Epithelial cell of prostate (primary cell): ENCODE measurements at regions not wholly inside any gene's neighbourhood (a gene's known extent, or its start where the extent isn't known, plus 50 kb on each side); places are given as distances from the start of the nearest gene placed in this dataset.

Experiments
- DNase-seq: peaks from one replicate; pipeline ENCODE4 v3.0.0-alpha.2; 2011; ENCODE audit warnings: low read depth, low spot score
- H3K27ac ChIP-seq: fragments of 450-650 bp; 2 replicates; pipeline ENCODE4 v1.5.1; 2017; ENCODE audit warnings: mild to moderate bottlenecking

DNA sequence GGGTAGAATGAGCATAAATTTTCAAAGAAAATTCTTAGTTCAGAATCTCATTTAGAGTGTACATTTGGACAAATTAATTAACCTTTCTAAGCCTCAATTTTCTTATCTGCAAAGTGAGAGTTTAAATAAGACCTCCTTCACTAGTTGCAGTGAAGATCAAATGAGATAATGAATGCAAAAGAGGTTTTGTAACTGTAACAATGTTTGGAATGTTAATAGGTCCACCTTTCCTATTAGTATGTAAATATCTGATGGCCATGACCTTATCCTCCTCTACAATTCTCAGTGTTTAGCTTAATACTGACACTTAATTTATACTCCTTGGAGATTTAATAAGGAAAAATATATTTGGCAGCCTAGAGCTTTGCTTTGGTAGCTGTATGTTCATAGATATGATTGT lies 138.8 kb downstream of the GABRG1 start:
- DNase-seq: no peak
- no peak overlapping the region for H3K27ac ChIP-seq

- DNase-seq: no peak
- H3K27ac ChIP-seq: no peak overlapping the region
These were observed 152.7 kb downstream of the GABRG1 start for GRCh38 chr4:45971108-45971507.

DNA sequence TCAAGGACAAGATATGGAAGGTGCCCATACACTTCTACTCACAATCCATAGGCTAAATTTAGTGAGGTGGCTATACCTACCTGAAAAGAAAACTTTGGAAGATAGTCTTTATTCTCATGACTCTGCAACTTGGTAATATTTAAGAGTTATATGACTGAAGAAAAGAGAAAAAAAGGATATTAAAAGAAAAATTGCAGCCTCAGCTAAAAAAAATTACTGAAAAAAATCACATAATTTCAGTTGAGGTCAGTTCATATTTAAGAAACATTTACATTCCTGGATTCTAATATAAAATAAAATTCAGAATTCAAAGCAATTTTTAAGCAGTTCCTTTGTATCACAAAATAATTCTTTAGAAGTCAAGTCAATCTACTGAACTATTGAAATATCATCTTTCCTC lies 166.5 kb downstream of the GABRG1 start:
- no peak for DNase-seq
- no peak overlapping the region for H3K27ac ChIP-seq

- no peak overlapping the region for H3K27ac ChIP-seq
- no peak for DNase-seq
These were observed 169.6 kb downstream of the GABRG1 start for GRCh38 chr4:45954276-45954675.

- no peak for DNase-seq
- H3K27ac ChIP-seq: no peak overlapping the region
These were observed 172.7 kb downstream of the GABRG1 start for GRCh38 chr4:45951153-45951552.

- DNase-seq: peak; percentile 20
These were observed 177.2 kb downstream of the GABRG1 start for GRCh38 chr4:45946699-45947098.

DNA sequence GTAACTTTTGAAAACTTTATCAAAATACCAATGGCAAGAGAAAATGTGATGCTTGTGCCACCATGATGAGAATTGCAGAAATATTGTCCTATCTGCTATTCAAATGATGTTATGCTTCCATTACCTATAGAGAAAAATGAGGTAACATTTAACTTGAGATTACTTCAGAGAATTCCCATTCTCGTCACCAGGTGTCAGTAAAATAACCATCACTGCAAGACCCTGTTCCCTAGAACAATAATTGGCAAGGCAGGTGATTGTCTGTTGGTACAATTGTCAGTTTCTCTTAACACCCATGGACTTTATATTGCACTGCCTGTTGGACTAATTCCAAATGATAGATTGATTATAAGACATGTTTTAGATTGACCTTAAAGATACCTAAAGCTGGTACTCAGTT lies 179.9 kb downstream of the GABRG1 start:
- H3K27ac ChIP-seq: no peak overlapping the region
- DNase-seq: no peak

More at GRCh38 chr4:45946699-45947098, 177.2 kb downstream of the GABRG1 start:
- H3K27ac ChIP-seq: no peak overlapping the region

DNA sequence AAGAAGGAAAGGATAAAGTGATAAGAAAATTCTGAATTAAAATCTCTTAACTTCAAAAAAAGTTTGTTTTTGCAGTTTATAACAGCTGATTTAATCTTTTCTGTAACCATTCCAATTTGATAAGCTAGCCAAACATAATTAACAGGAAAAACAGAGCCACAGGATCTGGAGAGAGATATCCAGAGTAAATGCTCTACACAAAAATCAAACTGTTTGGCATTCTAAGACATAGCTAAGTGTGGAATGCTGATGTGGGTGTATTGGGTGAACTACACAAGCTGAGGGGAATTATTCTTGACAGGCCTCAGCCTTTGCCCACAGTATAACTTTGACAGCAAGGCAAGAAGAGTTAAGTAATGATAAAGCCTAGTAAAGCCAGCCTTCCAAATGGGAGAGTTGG lies 184.8 kb downstream of the GABRG1 start:
- no peak for DNase-seq

GRCh38 chr4:45931154-45931553 lies 192.7 kb downstream of the GABRG1 start:
- no peak for DNase-seq
- no peak overlapping the region for H3K27ac ChIP-seq

More for the DNA sequence above, 184.8 kb downstream of the GABRG1 start:
- no peak overlapping the region for H3K27ac ChIP-seq

DNA sequence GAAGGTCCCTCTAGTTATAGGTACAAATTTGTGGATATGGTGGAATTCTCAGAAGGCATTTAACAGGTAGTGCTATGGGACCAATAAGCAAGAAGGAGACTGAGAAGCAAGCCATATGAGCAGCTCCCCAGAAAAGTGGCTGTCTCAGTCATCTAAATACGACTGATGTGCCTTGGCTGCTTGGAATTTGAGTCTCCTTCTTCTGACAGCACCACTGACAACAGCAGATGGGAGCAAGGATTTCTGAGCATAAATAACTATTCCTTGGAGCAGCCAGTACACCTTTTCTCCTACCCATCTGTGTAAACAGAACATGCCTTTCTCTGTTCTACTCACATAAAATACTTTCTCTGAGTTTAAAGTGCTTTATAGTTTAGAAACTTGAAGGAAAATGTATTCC lies 196.2 kb downstream of the GABRG1 start:
- DNase-seq: no peak
- H3K27ac ChIP-seq: no peak overlapping the region

GRCh38 chr4:45925809-45926208 lies 198.0 kb downstream of the GABRG1 start:
- H3K27ac ChIP-seq: no peak overlapping the region
- no peak for DNase-seq

DNA sequence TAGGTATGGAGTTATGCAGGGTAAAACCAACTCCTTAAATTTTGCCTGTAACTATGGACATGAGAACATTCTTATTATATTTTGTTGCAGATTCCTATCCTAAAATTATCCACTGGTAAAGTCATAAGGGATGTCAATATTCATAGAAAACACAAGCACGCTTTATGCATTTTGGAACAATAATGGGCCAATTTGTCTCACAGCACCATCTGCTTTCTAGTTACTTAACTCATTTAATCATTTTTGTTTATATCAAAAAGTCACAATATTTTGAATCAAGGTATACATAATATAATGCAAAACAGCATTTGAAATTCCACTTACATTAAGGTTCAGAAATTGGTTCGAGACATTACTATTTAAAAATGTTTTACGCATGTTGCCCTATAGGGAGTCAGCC lies 203.0 kb downstream of the GABRG1 start:
- no peak for DNase-seq
- H3K27ac ChIP-seq: no peak overlapping the region

GRCh38 chr4:45910511-45910910 lies 213.3 kb downstream of the GABRG1 start:
- DNase-seq: no peak
- no peak overlapping the region for H3K27ac ChIP-seq

- no peak overlapping the region for H3K27ac ChIP-seq
- no peak for DNase-seq
These were observed 225.8 kb downstream of the GABRG1 start for GRCh38 chr4:45897946-45898585.

- no peak for DNase-seq
- H3K27ac ChIP-seq: no peak overlapping the region
These were observed 240.4 kb downstream of the GABRG1 start for GRCh38 chr4:45883421-45883820.

GRCh38 chr4:45876235-45876890 lies 247.5 kb downstream of the GABRG1 start:
- DNase-seq: no peak
- no peak overlapping the region for H3K27ac ChIP-seq

DNA sequence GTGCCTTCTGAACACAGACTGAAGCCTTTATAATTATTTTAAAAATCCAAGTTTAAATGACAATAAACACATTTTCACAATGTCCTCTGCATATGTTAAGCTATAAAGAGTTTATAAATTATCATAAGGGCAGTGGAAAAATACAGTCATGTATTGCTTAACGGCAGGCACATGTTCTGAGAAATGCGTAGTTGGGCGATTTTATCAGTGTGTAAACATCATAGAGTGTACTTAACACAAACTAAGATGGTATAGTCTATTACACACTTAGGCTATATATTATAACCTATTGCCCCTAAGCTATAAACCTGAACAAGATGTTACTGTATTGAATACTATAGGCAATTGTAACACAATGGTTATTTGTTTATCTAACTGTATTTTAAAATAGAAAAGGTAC lies 254.7 kb downstream of the GABRG1 start:
- DNase-seq: no peak
- no peak overlapping the region for H3K27ac ChIP-seq

DNA sequence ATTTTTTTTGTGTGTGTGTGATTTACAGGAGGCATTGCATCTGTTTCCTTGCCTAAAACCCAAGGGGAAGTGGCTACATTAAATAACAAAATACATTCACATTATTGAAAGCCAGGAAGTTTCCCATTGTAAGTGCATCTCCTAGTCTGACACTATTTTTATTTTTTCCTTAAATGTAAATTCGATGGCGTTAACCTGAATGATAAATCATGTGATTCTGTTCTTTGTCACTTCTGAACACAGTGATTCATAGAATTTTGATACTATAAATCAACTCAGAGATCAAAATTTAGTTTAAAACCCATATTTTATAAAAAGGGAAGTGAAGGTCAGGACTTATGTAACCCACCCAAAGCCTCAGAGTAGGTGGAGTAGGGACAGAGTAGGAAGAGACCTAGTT lies 258.1 kb downstream of the GABRG1 start:
- DNase-seq: no peak
- no peak overlapping the region for H3K27ac ChIP-seq

DNA sequence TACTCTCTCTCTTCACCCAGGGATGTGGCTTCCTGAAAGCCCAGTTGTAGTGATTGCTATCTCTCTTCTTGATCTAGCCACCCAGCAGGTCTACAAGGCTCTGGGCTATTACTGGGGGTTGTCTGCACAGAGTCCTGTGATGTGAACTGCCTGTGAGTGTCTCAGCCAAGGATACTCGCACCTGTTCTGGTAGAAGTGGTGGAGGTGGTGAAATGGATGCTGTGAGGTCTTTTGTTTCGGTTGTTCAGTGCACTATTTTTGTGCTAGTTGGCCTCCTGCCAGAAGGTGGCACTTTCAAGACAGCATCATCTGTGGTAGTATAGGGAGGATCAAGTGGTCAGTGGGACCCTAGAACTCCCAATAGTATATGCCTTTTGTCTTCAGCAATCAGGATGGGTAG lies 268.0 kb downstream of the GABRG1 start:
- no peak overlapping the region for H3K27ac ChIP-seq
- no peak for DNase-seq

GRCh38 chr4:45846016-45846415 lies 277.8 kb downstream of the GABRG1 start:
- no peak overlapping the region for H3K27ac ChIP-seq
- no peak for DNase-seq

DNA sequence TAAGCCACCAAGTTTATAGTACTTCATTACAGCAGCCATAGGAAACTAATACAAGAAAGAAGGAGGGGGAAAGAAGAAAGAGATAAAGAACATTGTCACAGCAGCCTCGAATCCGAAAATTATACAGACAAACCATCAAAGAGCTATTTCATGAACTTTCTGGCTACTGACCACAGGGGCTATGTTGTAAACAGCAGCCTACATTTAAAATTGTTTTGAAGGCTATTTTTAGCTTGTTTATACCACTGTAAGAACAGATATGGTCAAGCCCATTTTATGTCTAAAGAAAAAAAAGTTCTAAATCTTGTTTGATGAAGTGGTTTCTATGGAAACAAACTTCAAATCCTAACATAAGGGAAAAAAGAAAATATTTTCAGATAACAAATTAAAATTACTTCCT lies 282.1 kb downstream of the GABRG1 start:
- no peak for DNase-seq

GRCh38 chr4:45831692-45832091 lies 292.2 kb downstream of the GABRG1 start:
- no peak overlapping the region for H3K27ac ChIP-seq
- no peak for DNase-seq

More for the DNA sequence above, 282.1 kb downstream of the GABRG1 start:
- H3K27ac ChIP-seq: no peak overlapping the region
